OCI-LY3 (cell line): ENCODE measurements at regions not wholly inside any gene's neighbourhood (a gene's known extent, or its start where the extent isn't known, plus 50 kb on each side); places are given as distances from the start of the nearest gene placed in this dataset.

ENCODE experiments used
- H2AFZ ChIP-seq: fragments of 200-600, 300-600 bp; shearing (Covaris generic); 2 replicates; pipeline ENCODE4 v1.6.0; 2014; ENCODE audit warnings: antibody characterized with exemption, low read depth, low read length
- H3K27ac ChIP-seq: fragments of 200-600, 300-600 bp; sonication (generic); 2 replicates; pipeline ENCODE4 v1.5.1; 2014; ENCODE audit warnings: mild to moderate bottlenecking, low read length, moderate library complexity, mixed read lengths
- H3K27me3 ChIP-seq: fragments of 200-600, 300-600 bp; sonication (generic); 2 replicates; pipeline ENCODE4 v1.6.1; 2014; ENCODE audit warnings: low read depth, low read length, mixed read lengths
- H3K36me3 ChIP-seq: fragments of 200-600, 300-600 bp; sonication (generic); replicated peaks from 2 replicates; pipeline ENCODE3; 2014; ENCODE audit warnings: low read depth, low read length, mixed read lengths
- H3K4me1 ChIP-seq: fragments of 300-600, 200-600 bp; sonication (generic); 2 replicates; pipeline ENCODE4 v1.6.1; 2014; ENCODE audit warnings: low read length, mixed read lengths
- H3K4me2 ChIP-seq: fragments of 200-600, 300-600 bp; sonication (generic); 2 replicates; pipeline ENCODE4 v1.6.1; 2014; ENCODE audit warnings: low read length, mixed read lengths
- H3K4me3 ChIP-seq: fragments of 300-600, 200-600 bp; sonication (generic); 2 replicates; pipeline ENCODE4 v1.5.1; 2014; ENCODE audit warnings: antibody characterized with exemption, mild to moderate bottlenecking, low read length, moderate library complexity
- H3K79me2 ChIP-seq: fragments of 300-600, 200-600 bp; shearing (Covaris generic); 2 replicates; pipeline ENCODE4 v1.6.1; 2014; ENCODE audit warnings: mild to moderate bottlenecking, low read length, mixed read lengths
- H3K9ac ChIP-seq: fragments of 300-600, 200-600 bp; shearing (Covaris generic); 2 replicates; pipeline ENCODE4 v1.6.0; 2014; ENCODE audit warnings: mild to moderate bottlenecking, low read length, moderate library complexity
- H3K9me3 ChIP-seq: fragments of 200-600, 300-600 bp; shearing (Covaris generic); 2 replicates; pipeline ENCODE4 v1.6.1; 2014; ENCODE audit warnings: low read length, mixed read lengths; ENCODE audit not compliant: insufficient read depth
- H4K20me1 ChIP-seq: fragments of 200-600, 300-600 bp; sonication (generic); 2 replicates; pipeline ENCODE4 v1.6.1; 2016; ENCODE audit warnings: low read length, mixed read lengths; ENCODE audit not compliant: insufficient read depth
- CTCF ChIP-seq: fragments of 200-600, 300-600 bp; sonication (generic); IDR thresholded peaks from 2 replicates; pipeline ENCODE4 v1.5.1; 2014; ENCODE audit warnings: antibody characterized with exemption, low read length, low read depth
- EZH2phosphoT487 ChIP-seq: fragments of 200-600 bp; shearing (Covaris generic); IDR thresholded peaks from 2 replicates; pipeline ENCODE4 v1.6.1; 2018; ENCODE audit warnings: antibody characterized with exemption, mixed run types, low read depth

GRCh38 chr1:82114887-82115286 is 314.2 kb downstream of the ADGRL2 start:
- Histone ChIP-seq H2AFZ (no peak overlapping the region), H3K79me2 (no peaks in the 10 kb centered on the region), H3K27me3 (no peaks in the 10 kb centered on the region), H3K4me2 (no peak overlapping the region), H3K4me3 (no peak overlapping the region), H4K20me1 (no peaks in the 10 kb centered on the region), H3K4me1 (no peaks in the 10 kb centered on the region), H3K27ac (no peak overlapping the region), H3K36me3 (no peaks in the 10 kb centered on the region), H3K9ac (no peak overlapping the region), H3K9me3 (no peaks in the 10 kb centered on the region)
- TF ChIP-seq EZH2phosphoT487 (no peak), CTCF (no peak)

GRCh38 chr1:82110366-82111254 is 309.9 kb downstream of the ADGRL2 start:
- Histone ChIP-seq H3K9me3 (no peaks in the 10 kb centered on the region), H3K27ac (no peak overlapping the region), H3K27me3 (no peaks in the 10 kb centered on the region), H3K4me1 (no peaks in the 10 kb centered on the region), H2AFZ (no peak overlapping the region), H3K4me2 (no peak overlapping the region), H3K36me3 (no peaks in the 10 kb centered on the region), H3K4me3 (no peak overlapping the region), H4K20me1 (no peaks in the 10 kb centered on the region), H3K79me2 (no peaks in the 10 kb centered on the region), H3K9ac (no peak overlapping the region)
- no peak for TF ChIP-seq EZH2phosphoT487
- no peak for TF ChIP-seq CTCF

GRCh38 chr1:82108843-82109242 is 308.1 kb downstream of the ADGRL2 start:
- H3K27ac ChIP-seq = no peak overlapping the region
- no peak overlapping the region for H2AFZ ChIP-seq
- no peaks in the 10 kb centered on the region for H4K20me1 ChIP-seq
- no peaks in the 10 kb centered on the region for H3K4me1 ChIP-seq
- no peaks in the 10 kb centered on the region for H3K27me3 ChIP-seq
- no peak for TF ChIP-seq EZH2phosphoT487
- TF ChIP-seq CTCF = no peak
- H3K79me2 ChIP-seq = no peaks in the 10 kb centered on the region
- H3K36me3 ChIP-seq = no peaks in the 10 kb centered on the region
- no peak overlapping the region for H3K4me3 ChIP-seq
- no peak overlapping the region for H3K9ac ChIP-seq
- H3K4me2 ChIP-seq = no peak overlapping the region
- no peaks in the 10 kb centered on the region for H3K9me3 ChIP-seq

- Histone ChIP-seq H3K9ac (no peak overlapping the region), H3K36me3 (no peaks in the 10 kb centered on the region), H3K27ac (no peak overlapping the region), H3K79me2 (no peaks in the 10 kb centered on the region), H3K27me3 (no peaks in the 10 kb centered on the region), H3K4me2 (no peak overlapping the region), H3K4me1 (no peaks in the 10 kb centered on the region), H2AFZ (no peak overlapping the region), H3K4me3 (no peak overlapping the region), H4K20me1 (no peaks in the 10 kb centered on the region), H3K9me3 (no peaks in the 10 kb centered on the region)
- no peak for TF ChIP-seq CTCF
- TF ChIP-seq EZH2phosphoT487 = no peak
Observed at GRCh38 chr1:82106672-82107071, 305.9 kb downstream of the ADGRL2 start.
